Esophagus muscularis mucosa (tissue), 4 donors: ENCODE measurements at regions not wholly inside any gene's neighbourhood (a gene's known extent, or its start where the extent isn't known, plus 50 kb on each side); places are given as distances from the start of the nearest gene placed in this dataset.

Source experiments
- DNase-seq: peaks from one replicate; pipeline ENCODE4 v3.0.0-alpha.2; 2017; ENCODE audit errors: extremely low spot score
- H3K27ac ChIP-seq, 4 donors: fragments of 200-600 bp; sonication (generic); replicated peaks in 1 of 4; 1 replicate in 3 of 4; 2 replicates in 1 of 4; pipeline ENCODE4 v1.5.1; 2016 to 2019; ENCODE audit warnings: mild to moderate bottlenecking in 1 of 4
- H3K27me3 ChIP-seq, 4 donors: fragments of 200-600 bp; sonication (generic); one replicate each; pipeline versions ENCODE4 v1.5.1 to v1.6.0; 2016 to 2019
- H3K36me3 ChIP-seq, 4 donors: fragments of 200-600 bp; sonication (generic); one replicate each; pipeline ENCODE4 v1.5.1; 2016 to 2019
- H3K4me1 ChIP-seq, 4 donors: fragments of 200-600 bp; sonication (generic); one replicate each; pipeline ENCODE4 v1.5.1; 2016 to 2019
- H3K4me3 ChIP-seq, 4 donors: fragments of 200-600 bp; sonication (generic); 1 replicate in 2 of 4; 2 replicates in 2 of 4; pipeline ENCODE4 v1.5.1; 2016 to 2019; ENCODE audit warnings: mild to moderate bottlenecking in 4 of 4, moderate library complexity in 1 of 4
- H3K9me3 ChIP-seq, 4 donors: fragments of 200-600 bp; sonication (generic); 1 replicate in 3 of 4; 2 replicates in 1 of 4; pipeline ENCODE4 v1.5.1; 2016 to 2019
- EP300 ChIP-seq: sonication (generic); formaldehyde crosslinking; IDR thresholded peaks from one replicate; pipeline ENCODE4 v1.6.1; 2017; ENCODE audit warnings: antibody characterized with exemption
- POLR2A ChIP-seq: fragments of 450-650 bp; IDR thresholded peaks from one replicate; pipeline ENCODE4 v1.6.1; 2017; ENCODE audit warnings: antibody characterized with exemption, moderate library complexity, mild to moderate bottlenecking, low read depth
- POLR2AphosphoS5 ChIP-seq, 2 donors: sonication (generic); formaldehyde crosslinking; IDR thresholded peaks; one replicate each; pipeline ENCODE4 v1.6.1; 2017; ENCODE audit warnings: antibody characterized with exemption in 2 of 2
- WGBS: methylation state at CpG from one replicate; pipeline ENCODE4 v1.1.5; 2018; 5-methylcytosine and 5-hydroxymethylcytosine counted together
- intact Hi-C: fragments of 100-400 bp; cut with DNase I; formaldehyde crosslinking; loops from one replicate; pipeline ENCODE4 v1.15.1; 2023
- TF ChIP-seq, protein P1 (sequence below), 3 experiments: fragments of 200-600 bp in 2 of 3; fragments of 450-650 bp in 1 of 3; sonication (generic) in 2 of 3; IDR thresholded peaks; one replicate each; pipeline ENCODE4 v1.5.1; 2017 to 2019; ENCODE audit warnings: antibody characterized with exemption in 3 of 3, mild to moderate bottlenecking in 2 of 3, moderate library complexity in 1 of 3

DNA sequence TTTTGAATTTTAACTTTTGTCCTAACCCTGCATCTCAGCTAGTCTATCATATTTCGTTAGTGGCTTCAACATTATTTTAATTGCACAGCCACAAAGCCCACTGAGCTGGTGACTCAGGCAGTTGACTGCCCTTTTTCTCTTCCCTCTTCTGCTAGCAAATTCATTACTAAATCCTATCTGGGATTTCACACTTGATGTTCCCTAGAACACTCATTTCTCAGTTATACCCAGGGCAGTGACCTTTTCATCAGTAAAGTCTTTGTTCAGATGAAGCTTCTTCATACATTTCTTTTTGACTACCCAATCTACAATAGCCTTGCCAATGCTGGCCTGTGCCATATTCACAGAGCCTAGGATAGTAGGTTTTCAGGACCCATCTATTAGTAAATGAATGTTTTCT is 107.0 kb downstream of the ATXN7L3B start:
- no peak overlapping the region for H3K4me3 ChIP-seq
- TF ChIP-seq POLR2AphosphoS5 (IDR thresholded peaks at IDR 0.05) = no peak
- TF ChIP-seq, protein P1, sequence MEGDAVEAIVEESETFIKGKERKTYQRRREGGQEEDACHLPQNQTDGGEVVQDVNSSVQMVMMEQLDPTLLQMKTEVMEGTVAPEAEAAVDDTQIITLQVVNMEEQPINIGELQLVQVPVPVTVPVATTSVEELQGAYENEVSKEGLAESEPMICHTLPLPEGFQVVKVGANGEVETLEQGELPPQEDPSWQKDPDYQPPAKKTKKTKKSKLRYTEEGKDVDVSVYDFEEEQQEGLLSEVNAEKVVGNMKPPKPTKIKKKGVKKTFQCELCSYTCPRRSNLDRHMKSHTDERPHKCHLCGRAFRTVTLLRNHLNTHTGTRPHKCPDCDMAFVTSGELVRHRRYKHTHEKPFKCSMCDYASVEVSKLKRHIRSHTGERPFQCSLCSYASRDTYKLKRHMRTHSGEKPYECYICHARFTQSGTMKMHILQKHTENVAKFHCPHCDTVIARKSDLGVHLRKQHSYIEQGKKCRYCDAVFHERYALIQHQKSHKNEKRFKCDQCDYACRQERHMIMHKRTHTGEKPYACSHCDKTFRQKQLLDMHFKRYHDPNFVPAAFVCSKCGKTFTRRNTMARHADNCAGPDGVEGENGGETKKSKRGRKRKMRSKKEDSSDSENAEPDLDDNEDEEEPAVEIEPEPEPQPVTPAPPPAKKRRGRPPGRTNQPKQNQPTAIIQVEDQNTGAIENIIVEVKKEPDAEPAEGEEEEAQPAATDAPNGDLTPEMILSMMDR (IDR thresholded peaks at IDR 0.05) = no peak
- no peak for TF ChIP-seq EP300
- TF ChIP-seq POLR2A = no peak
- H3K9me3 ChIP-seq = no peaks in the 10 kb centered on the region
- no peaks in the 10 kb centered on the region for H3K4me1 ChIP-seq
- no peak overlapping the region for H3K27ac ChIP-seq
- no peaks in the 10 kb centered on the region for H3K27me3 ChIP-seq
- H3K36me3 ChIP-seq = no peaks in the 10 kb centered on the region
- intact Hi-C loops = no loop called here
- DNase-seq = no peak
- 79% methylated on average over 1 of the region's 1 CpG for WGBS

DNA sequence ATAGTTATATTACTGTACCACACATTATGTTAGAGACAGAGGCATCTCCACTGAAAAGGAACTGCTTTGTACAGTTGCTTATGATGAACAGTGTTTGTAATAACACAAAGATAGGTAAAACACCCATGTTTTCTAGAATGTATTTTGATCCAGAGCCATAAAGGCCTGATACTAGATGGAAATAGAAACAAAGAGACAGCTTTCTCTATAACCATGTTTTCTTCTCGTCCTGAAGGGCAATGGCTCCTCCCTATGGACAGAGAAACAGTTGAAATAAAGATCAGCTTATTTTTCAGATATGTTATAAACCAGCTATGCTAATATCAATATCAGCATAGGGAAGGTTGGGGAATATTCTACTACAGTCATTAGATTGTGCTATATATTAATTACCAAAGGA is 109.2 kb downstream of the ATXN7L3B start:
- intact Hi-C loops = no loop called here
- Histone ChIP-seq H3K27me3 (no peaks in the 10 kb centered on the region), H3K9me3 (no peaks in the 10 kb centered on the region), H3K4me1 (no peaks in the 10 kb centered on the region), H3K27ac (no peak overlapping the region), H3K36me3 (no peaks in the 10 kb centered on the region), H3K4me3 (no peak overlapping the region)
- 26% methylated on average over 1 of the region's 1 CpG for WGBS
- DNase-seq = no peak
- TF ChIP-seq POLR2A = no peak
- TF ChIP-seq, protein P1 (IDR thresholded peaks at IDR 0.05) = peak in 1 of 3 experiments; percentile 23

GRCh38 chr12:74647256-74647655 is 109.6 kb downstream of the ATXN7L3B start:
- no peak for TF ChIP-seq EP300
- TF ChIP-seq, protein P1 (IDR thresholded peaks at IDR 0.05) = no peak
- H3K27ac ChIP-seq = no peak overlapping the region
- no peak for DNase-seq
- WGBS = 19% methylated on average over 2 of the region's 2 CpGs
- intact Hi-C loops = no loop called here
- H3K4me3 ChIP-seq = no peak overlapping the region
- H3K4me1 ChIP-seq = no peaks in the 10 kb centered on the region
- H3K27me3 ChIP-seq = no peaks in the 10 kb centered on the region
- H3K36me3 ChIP-seq = no peaks in the 10 kb centered on the region
- H3K9me3 ChIP-seq = no peaks in the 10 kb centered on the region

DNA sequence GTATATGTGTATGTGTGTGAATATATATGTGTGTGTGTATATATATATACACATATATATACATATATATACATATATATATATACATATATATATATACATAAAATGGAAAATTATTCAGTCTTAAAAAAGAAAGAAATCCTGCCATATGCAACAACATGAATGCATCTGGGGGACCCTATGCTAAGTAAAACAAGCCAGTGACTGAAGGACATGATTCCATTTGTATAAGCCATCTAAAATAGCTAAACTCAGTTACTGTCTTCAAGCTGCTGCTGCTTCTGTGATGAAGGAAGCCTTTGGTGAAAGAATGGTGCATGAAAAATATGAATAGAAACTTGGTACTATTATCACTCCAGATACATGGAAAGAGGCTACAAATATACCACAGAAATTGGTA is 118.6 kb downstream of the ATXN7L3B start:
- no peak for DNase-seq
- TF ChIP-seq EP300 = no peak
- TF ChIP-seq, protein P1 (IDR thresholded peaks at IDR 0.05) = no peak
- TF ChIP-seq POLR2AphosphoS5 (IDR thresholded peaks at IDR 0.05) = no peak
- TF ChIP-seq POLR2A = no peak
- intact Hi-C loops = no loop called here
- no peaks in the 10 kb centered on the region for H3K9me3 ChIP-seq
- H3K4me1 ChIP-seq = no peaks in the 10 kb centered on the region
- H3K27ac ChIP-seq = no peak overlapping the region
- H3K4me3 ChIP-seq = no peak overlapping the region
- no peaks in the 10 kb centered on the region for H3K36me3 ChIP-seq
- no peaks in the 10 kb centered on the region for H3K27me3 ChIP-seq

GRCh38 chr12:74660442-74660841 is 122.8 kb downstream of the ATXN7L3B start:
- no peak overlapping the region for H3K4me3 ChIP-seq
- no peaks in the 10 kb centered on the region for H3K36me3 ChIP-seq
- H3K27ac ChIP-seq = no peak overlapping the region
- intact Hi-C loops = no loop called here
- no peaks in the 10 kb centered on the region for H3K9me3 ChIP-seq
- WGBS = 84% methylated on average over 5 of the region's 5 CpGs
- no peak for DNase-seq
- H3K27me3 ChIP-seq = no peaks in the 10 kb centered on the region
- TF ChIP-seq POLR2A = no peak
- TF ChIP-seq, protein P1 (IDR thresholded peaks at IDR 0.05) = no peak
- no peak for TF ChIP-seq POLR2AphosphoS5 (IDR thresholded peaks at IDR 0.05)
- H3K4me1 ChIP-seq = no peaks in the 10 kb centered on the region
